MM.1S (cell line): ENCODE measurements at regions not wholly inside any gene's neighbourhood (a gene's known extent, or its start where the extent isn't known, plus 50 kb on each side); places are given as distances from the start of the nearest gene placed in this dataset.

ENCODE experiments used
- DNase-seq: peaks from one replicate; pipeline ENCODE4 v3.0.0-alpha.2; 2015
- H2AFZ ChIP-seq: fragments of 300-600 bp; sonication (generic); 2 replicates; pipeline ENCODE4 v1.6.0; 2016; ENCODE audit warnings: antibody characterized with exemption, low read length
- H3F3A ChIP-seq: fragments of 300-600 bp; sonication (generic); 2 replicates; pipeline ENCODE4 v1.6.1; 2016; ENCODE audit warnings: mild to moderate bottlenecking, antibody characterized with exemption, low read length, moderate library complexity, mixed read lengths; ENCODE audit not compliant: insufficient read depth
- H3K27ac ChIP-seq: fragments of 300-600 bp; sonication (generic); 2 replicates; pipeline ENCODE4 v1.5.1; 2016; ENCODE audit warnings: mild to moderate bottlenecking, low read length
- H3K27me3 ChIP-seq: fragments of 300-600 bp; sonication (generic); replicated peaks from 2 replicates; pipeline ENCODE4 v1.6.0; 2016; ENCODE audit warnings: low read length; ENCODE audit not compliant: insufficient read depth
- H3K36me3 ChIP-seq: fragments of 300-600 bp; sonication (generic); replicated peaks from 2 replicates; pipeline ENCODE4 v1.6.1; 2016; ENCODE audit warnings: mild to moderate bottlenecking, low read length, mixed read lengths; ENCODE audit not compliant: insufficient read depth
- H3K4me1 ChIP-seq: fragments of 300-600 bp; sonication (generic); 2 replicates; pipeline ENCODE4 v1.6.1; 2016; ENCODE audit warnings: low read length, mixed read lengths
- H3K4me2 ChIP-seq: fragments of 300-600 bp; sonication (generic); 2 replicates; pipeline ENCODE4 v1.6.0; 2016; ENCODE audit warnings: low read depth, low read length
- H3K4me3 ChIP-seq: fragments of 300-600 bp; sonication (generic); 2 replicates; pipeline ENCODE4 v1.5.1; 2016; ENCODE audit warnings: low read length, mixed read lengths
- H3K79me2 ChIP-seq: fragments of 300-600 bp; sonication (generic); 2 replicates; pipeline ENCODE4 v1.6.1; 2016; ENCODE audit warnings: mixed run types, low read length, mixed read lengths
- H3K9ac ChIP-seq: fragments of 300-600 bp; sonication (generic); 2 replicates; pipeline ENCODE4 v1.6.1; 2016; ENCODE audit warnings: low read length, mixed read lengths
- H3K9me2 ChIP-seq: fragments of 300-600 bp; sonication (generic); replicated peaks from 2 replicates; pipeline ENCODE4 v1.6.1; 2016; ENCODE audit warnings: mild to moderate bottlenecking, low read length, mixed read lengths; ENCODE audit not compliant: insufficient read depth
- H3K9me3 ChIP-seq: fragments of 300-600 bp; sonication (generic); replicated peaks from 2 replicates; pipeline ENCODE4 v1.6.1; 2016; ENCODE audit warnings: mild to moderate bottlenecking, low read length, mixed read lengths; ENCODE audit not compliant: insufficient read depth
- H4K20me1 ChIP-seq: fragments of 300-600 bp; sonication (generic); 2 replicates; pipeline ENCODE4 v1.6.1; 2016; ENCODE audit warnings: mild to moderate bottlenecking, low read length, moderate library complexity, mixed read lengths; ENCODE audit not compliant: insufficient read depth
- CTCF ChIP-seq: fragments of 300-600 bp; sonication (generic); IDR thresholded peaks from 2 replicates; pipeline ENCODE4 v1.5.1; 2016; ENCODE audit warnings: antibody characterized with exemption, low read length, mixed read lengths
- EZH2 ChIP-seq: fragments of 300-600 bp; sonication (generic); optimal IDR thresholded peaks from 2 replicates; pipeline ENCODE3; 2017; ENCODE audit warnings: low read depth, mild to moderate bottlenecking, antibody characterized with exemption, low read length, mixed read lengths
- EZH2phosphoT487 ChIP-seq: fragments of 300-600 bp; sonication (generic); IDR thresholded peaks from 2 replicates; pipeline ENCODE4 v1.6.1; 2018; ENCODE audit warnings: antibody characterized with exemption, low read length

DNA sequence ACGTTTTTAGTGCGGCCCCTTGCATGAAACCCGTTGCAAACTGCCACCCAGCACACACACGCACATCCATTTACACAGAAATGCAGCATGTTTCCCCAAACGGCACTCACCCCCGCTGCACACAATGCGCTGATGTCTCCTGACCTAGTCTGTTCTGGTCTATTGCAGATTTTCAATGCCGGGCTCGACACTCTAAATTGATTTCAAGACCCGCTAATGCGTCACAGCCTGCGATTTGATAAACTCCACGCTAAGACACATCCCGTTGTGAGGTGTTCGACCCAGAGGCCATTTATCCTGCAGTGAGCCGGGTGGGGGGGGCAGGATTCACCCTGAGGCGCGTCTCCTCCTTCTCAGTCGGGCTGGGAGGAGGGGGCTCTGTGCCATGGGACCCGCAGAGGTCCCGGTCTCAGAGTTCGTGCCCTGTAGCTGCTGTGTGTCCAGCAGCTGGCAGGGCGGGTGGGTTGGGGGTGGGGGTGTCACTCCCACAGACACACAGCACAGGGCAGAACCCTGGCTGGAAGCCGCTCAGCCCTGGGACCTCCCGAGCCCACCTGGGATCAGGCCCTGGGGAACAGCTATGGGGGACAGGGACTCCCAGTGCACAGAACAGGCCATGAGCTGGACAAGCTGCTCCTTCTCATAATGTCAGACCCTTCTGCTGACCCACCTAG, 367.9 kb downstream of the PREX1 start:
- Histone ChIP-seq H4K20me1 (no peaks in the 10 kb centered on the region), H3K27me3 (no peaks in the 10 kb centered on the region), H3K4me2 (no peak overlapping the region), H3K36me3 (no peaks in the 10 kb centered on the region), H3K27ac (no peak overlapping the region), H3K9me2 (no peaks in the 10 kb centered on the region), H3F3A (no peaks in the 10 kb centered on the region), H3K79me2 (no peaks in the 10 kb centered on the region), H3K9ac (no peak overlapping the region), H3K9me3 (no peaks in the 10 kb centered on the region), H3K4me3 (no peak overlapping the region), H3K4me1 (no peaks in the 10 kb centered on the region), H2AFZ (no peak overlapping the region)
- TF ChIP-seq EZH2phosphoT487: no peak
- DNase-seq: no peak

DNA sequence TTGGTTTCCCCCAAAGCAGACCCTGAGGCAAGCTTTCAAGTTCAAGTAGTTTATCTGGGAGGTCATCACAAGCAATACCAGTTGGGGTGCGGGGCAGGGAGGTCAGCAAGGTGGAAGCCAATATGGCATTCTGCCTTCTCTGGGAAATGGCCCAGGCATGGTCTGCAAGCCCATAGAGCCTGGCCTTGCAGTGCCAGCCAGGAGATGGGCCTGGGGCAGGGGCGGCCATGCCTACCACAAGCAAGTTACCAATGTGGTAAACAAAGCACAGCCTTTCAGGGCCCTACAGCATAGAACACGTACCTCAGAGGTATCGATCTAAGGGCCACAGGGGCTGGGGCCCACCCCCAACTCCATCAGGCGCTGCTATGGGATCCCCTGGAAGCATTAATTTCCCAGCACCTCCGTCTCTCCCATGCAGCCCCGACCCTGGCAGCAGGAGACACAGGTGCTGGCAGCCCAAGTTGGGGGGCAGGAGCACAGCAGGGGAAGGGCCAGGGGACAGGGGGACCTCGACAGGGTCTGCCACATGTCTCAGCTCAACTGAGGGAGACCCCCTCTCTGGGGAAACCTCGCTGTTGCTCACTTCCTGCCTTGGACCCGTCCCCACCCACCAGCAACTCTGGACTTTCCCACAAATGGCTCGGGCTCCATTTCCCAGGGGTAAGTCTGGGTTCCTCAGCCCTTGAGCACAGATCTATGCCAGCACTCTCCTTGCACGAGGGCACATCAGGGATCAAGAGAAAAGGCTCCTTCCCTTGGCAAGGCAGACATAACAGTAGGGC, 369.0 kb downstream of the PREX1 start:
- Histone ChIP-seq H2AFZ (no peak overlapping the region), H3K36me3 (no peaks in the 10 kb centered on the region), H4K20me1 (no peaks in the 10 kb centered on the region), H3K9me2 (no peaks in the 10 kb centered on the region), H3K79me2 (no peaks in the 10 kb centered on the region), H3K27me3 (no peaks in the 10 kb centered on the region), H3K4me1 (no peaks in the 10 kb centered on the region), H3K27ac (no peak overlapping the region), H3F3A (no peaks in the 10 kb centered on the region), H3K4me2 (no peak overlapping the region), H3K4me3 (no peak overlapping the region), H3K9ac (no peak overlapping the region), H3K9me3 (no peaks in the 10 kb centered on the region)
- TF ChIP-seq EZH2 (no peak), EZH2phosphoT487 (no peak)
- DNase-seq: no peak

- no peaks in the 10 kb centered on the region for H3K36me3 ChIP-seq
- H3K9ac ChIP-seq: no peak overlapping the region
- no peak overlapping the region for H3K4me3 ChIP-seq
- H3K27ac ChIP-seq: no peak overlapping the region
- no peaks in the 10 kb centered on the region for H4K20me1 ChIP-seq
- H2AFZ ChIP-seq: no peak overlapping the region
- H3K9me2 ChIP-seq: no peaks in the 10 kb centered on the region
- TF ChIP-seq EZH2phosphoT487: no peak
- TF ChIP-seq EZH2: no peak
- TF ChIP-seq CTCF: no peak
- H3K4me1 ChIP-seq: no peaks in the 10 kb centered on the region
- H3K4me2 ChIP-seq: no peak overlapping the region
- no peaks in the 10 kb centered on the region for H3K79me2 ChIP-seq
- H3K9me3 ChIP-seq: no peaks in the 10 kb centered on the region
- no peaks in the 10 kb centered on the region for H3F3A ChIP-seq
- H3K27me3 ChIP-seq: no peaks in the 10 kb centered on the region
- DNase-seq: no peak
These were observed 369.8 kb downstream of the PREX1 start for GRCh38 chr20:48458003-48458377.

GRCh38 chr20:48457193-48458002, 370.4 kb downstream of the PREX1 start:
- no peak overlapping the region for H3K4me2 ChIP-seq
- no peaks in the 10 kb centered on the region for H3K27me3 ChIP-seq
- H3K36me3 ChIP-seq: no peaks in the 10 kb centered on the region
- no peaks in the 10 kb centered on the region for H3F3A ChIP-seq
- H3K79me2 ChIP-seq: no peaks in the 10 kb centered on the region
- TF ChIP-seq CTCF: no peak
- TF ChIP-seq EZH2: no peak
- no peak for TF ChIP-seq EZH2phosphoT487
- no peaks in the 10 kb centered on the region for H3K9me3 ChIP-seq
- no peak for DNase-seq
- H4K20me1 ChIP-seq: no peaks in the 10 kb centered on the region
- no peaks in the 10 kb centered on the region for H3K4me1 ChIP-seq
- no peak overlapping the region for H3K4me3 ChIP-seq
- no peak overlapping the region for H2AFZ ChIP-seq
- H3K27ac ChIP-seq: no peak overlapping the region
- H3K9me2 ChIP-seq: no peaks in the 10 kb centered on the region
- no peak overlapping the region for H3K9ac ChIP-seq
